Breast epithelium (tissue), 3 donors: ENCODE measurements at regions not wholly inside any gene's neighbourhood (a gene's known extent, or its start where the extent isn't known, plus 50 kb on each side); places are given as distances from the start of the nearest gene placed in this dataset.

Experiments
- CTCF ChIP-seq, 3 donors: fragments of 450-650 bp; IDR thresholded peaks; one replicate each; pipeline ENCODE4 v1.5.1; 2016 to 2017; ENCODE audit warnings: antibody characterized with exemption in 3 of 3, mild to moderate bottlenecking in 3 of 3, moderate library complexity in 3 of 3
- POLR2A ChIP-seq: fragments of 450-650 bp; IDR thresholded peaks from one replicate; pipeline ENCODE4 v1.6.1; 2016; ENCODE audit warnings: antibody characterized with exemption, mild to moderate bottlenecking, moderate library complexity
- POLR2AphosphoS5 ChIP-seq, 3 donors: sonication (generic); formaldehyde crosslinking; IDR thresholded peaks; one replicate each; pipeline ENCODE4 v1.6.1; 2017; ENCODE audit warnings: antibody characterized with exemption in 3 of 3

GRCh38 chr5:125117566-125117965, 371.1 kb upstream of the ZNF608 start:
- TF ChIP-seq CTCF (IDR thresholded peaks at IDR 0.05) (no peak), POLR2AphosphoS5 (IDR thresholded peaks at IDR 0.05) (no peak), POLR2A (no peak)
